GM10248 (cell line): ENCODE measurements at regions not wholly inside any gene's neighbourhood (a gene's known extent, or its start where the extent isn't known, plus 50 kb on each side); places are given as distances from the start of the nearest gene placed in this dataset.

Source experiments
- CTCF ChIA-PET: fragments of 300-600 bp; sonication (Branson Sonifier 250); formaldehyde crosslinking; extraction: SDS; loops from one replicate; lab custom pipeline; 2021; ENCODE audit warnings: antibody characterized with exemption; lab: Yijun Ruan, JAX
- POLR2A ChIA-PET: fragments of 350-650 bp; sonication (Branson Sonifier 250); formaldehyde crosslinking; extraction: SDS; loops from one replicate; lab custom pipeline; 2020; ENCODE audit warnings: antibody characterized with exemption; lab: Yijun Ruan, JAX
- DNase-seq: peaks from one replicate; pipeline ENCODE4 v3.0.0; 2012; ENCODE audit errors: extremely low spot score
- TF ChIP-seq, protein P1 (sequence below): IDR thresholded peaks from 2 replicates; pipeline ENCODE4 v1.5.1; 2012; ENCODE audit warnings: mild to moderate bottlenecking, low read depth; ENCODE audit errors: extremely low read depth, missing control alignments, control extremely low read depth

GRCh38 chr1:117275055-117275454 lies 64.3 kb upstream of the VTCN1 start:
- POLR2A ChIA-PET, result no interaction called here
- no peak for DNase-seq
- TF ChIP-seq, protein P1, sequence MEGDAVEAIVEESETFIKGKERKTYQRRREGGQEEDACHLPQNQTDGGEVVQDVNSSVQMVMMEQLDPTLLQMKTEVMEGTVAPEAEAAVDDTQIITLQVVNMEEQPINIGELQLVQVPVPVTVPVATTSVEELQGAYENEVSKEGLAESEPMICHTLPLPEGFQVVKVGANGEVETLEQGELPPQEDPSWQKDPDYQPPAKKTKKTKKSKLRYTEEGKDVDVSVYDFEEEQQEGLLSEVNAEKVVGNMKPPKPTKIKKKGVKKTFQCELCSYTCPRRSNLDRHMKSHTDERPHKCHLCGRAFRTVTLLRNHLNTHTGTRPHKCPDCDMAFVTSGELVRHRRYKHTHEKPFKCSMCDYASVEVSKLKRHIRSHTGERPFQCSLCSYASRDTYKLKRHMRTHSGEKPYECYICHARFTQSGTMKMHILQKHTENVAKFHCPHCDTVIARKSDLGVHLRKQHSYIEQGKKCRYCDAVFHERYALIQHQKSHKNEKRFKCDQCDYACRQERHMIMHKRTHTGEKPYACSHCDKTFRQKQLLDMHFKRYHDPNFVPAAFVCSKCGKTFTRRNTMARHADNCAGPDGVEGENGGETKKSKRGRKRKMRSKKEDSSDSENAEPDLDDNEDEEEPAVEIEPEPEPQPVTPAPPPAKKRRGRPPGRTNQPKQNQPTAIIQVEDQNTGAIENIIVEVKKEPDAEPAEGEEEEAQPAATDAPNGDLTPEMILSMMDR, result no peak
- CTCF ChIA-PET, result interaction anchor here (0.7 to 1.8 kb wide), 5 partner anchors 10 to 479 kb away, joined by 3 to 5 read pairs (median 3); no protein-coding TSS in a partner anchor

GRCh38 chr1:117271959-117272358 lies 61.2 kb upstream of the VTCN1 start:
- ChIA-PET CTCF (no interaction called here), POLR2A (no interaction called here)
- no peak for DNase-seq
- TF ChIP-seq, protein P1, result no peak

DNA sequence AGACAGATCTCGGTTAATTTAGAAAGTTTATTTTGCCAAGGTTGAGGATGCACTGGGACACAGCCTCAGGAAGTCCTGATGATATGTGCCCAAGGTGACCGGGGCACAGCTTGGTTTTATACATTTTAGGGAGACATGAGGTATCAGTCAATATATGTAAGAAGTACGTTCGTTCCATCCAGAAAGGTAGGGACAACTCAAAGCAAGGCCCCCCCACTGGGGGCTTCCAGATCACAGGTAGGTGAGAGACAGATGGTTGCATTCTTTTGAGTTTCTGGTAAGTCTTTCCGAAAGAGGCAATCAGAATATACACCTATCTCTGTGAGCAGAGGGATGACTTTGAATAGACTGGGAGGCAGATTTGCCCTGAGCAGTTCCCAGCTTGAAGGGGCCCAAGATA lies 60.4 kb upstream of the VTCN1 start:
- ChIA-PET CTCF (no interaction called here), POLR2A (no interaction called here)

GRCh38 chr1:117270679-117271078 lies 60.0 kb upstream of the VTCN1 start:
- ChIA-PET CTCF (no interaction called here), POLR2A (no interaction called here)
- DNase-seq, result no peak
- TF ChIP-seq, protein P1, result no peak

More for the DNA sequence above, 60.4 kb upstream of the VTCN1 start:
- DNase-seq, result no peak
- TF ChIP-seq, protein P1, result no peak

- ChIA-PET CTCF (interaction anchor here (0.9 kb wide), 1 partner anchor 675 kb away, joined by 3 read pairs; no protein-coding TSS in a partner anchor), POLR2A (no interaction called here)
- no peak for DNase-seq
- TF ChIP-seq, protein P1, result no peak
Observed at GRCh38 chr1:117268535-117269455, 58.1 kb upstream of the VTCN1 start.

- CTCF ChIA-PET, result interaction anchor here (1.1 kb wide), 1 partner anchor 491 kb away, joined by 3 read pairs; no protein-coding TSS in a partner anchor
- no peak for DNase-seq
- POLR2A ChIA-PET, result no interaction called here
- TF ChIP-seq, protein P1, result no peak
Observed at GRCh38 chr1:117267232-117267774, 56.6 kb upstream of the VTCN1 start.
